Endothelial cell of umbilical vein (primary cell): ENCODE measurements at regions not wholly inside any gene's neighbourhood (a gene's known extent, or its start where the extent isn't known, plus 50 kb on each side); places are given as distances from the start of the nearest gene placed in this dataset.

Source experiments
- BruUV-seq: library from RNA; stranded (reverse); fragments of 400-500 nt; replicated peaks from 2 replicates; lab custom pipeline; 2021; lab: Mats Ljungman, UMichigan
- CTCF ChIA-PET: fragments of 300-600, 350-600 bp; sonication (Branson Sonifier 250); formaldehyde crosslinking; loops from one replicate; lab custom pipeline; 2021; ENCODE audit warnings: antibody characterized with exemption, inconsistent platforms; lab: Charles Lee
- POLR2A ChIA-PET: fragments of 300-600, 350-600 bp; sonication (Branson Sonifier 250); formaldehyde crosslinking; loops from one replicate; lab custom pipeline; 2021; ENCODE audit warnings: antibody characterized with exemption, inconsistent platforms; lab: Charles Lee
- DNase-seq: peaks from one replicate; pipeline ENCODE4 v3.0.0-alpha.2; 2011; ENCODE audit warnings: low read depth, low spot score
- FAIRE-seq: peaks from 2 replicates; lab custom pipeline; 2011; peaks lifted over from hg19 to GRCh38; lab: Jason Lieb, UNC
- H2AFZ ChIP-seq: 2 replicates; pipeline ENCODE4 v1.6.0; 2012; ENCODE audit warnings: low read depth, low read length, control low read depth, inconsistent platforms
- H3K27ac ChIP-seq: 2 replicates; pipeline ENCODE4 v1.5.1; 2011; ENCODE audit warnings: low read depth, mild to moderate bottlenecking, control low read depth, low read length, moderate library complexity; ENCODE audit not compliant: insufficient read depth
- H3K27me3 ChIP-seq, 2 experiments: 2 replicates each; pipeline versions ENCODE4 v1.6.0 to v1.6.1; 2011; ENCODE audit warnings: low read length in 2 of 2, mixed read lengths in 1 of 2; ENCODE audit not compliant: control insufficient read depth in 2 of 2, insufficient read depth in 2 of 2
- H3K36me3 ChIP-seq, 2 experiments: 2 replicates in 1 of 2; 3 replicates in 1 of 2; pipeline ENCODE4 v1.5.1; 2011; ENCODE audit warnings: low read length in 2 of 2, mild to moderate bottlenecking in 1 of 2, moderate library complexity in 1 of 2; ENCODE audit not compliant: control insufficient read depth in 2 of 2, insufficient read depth in 2 of 2; ENCODE audit errors: extremely low read depth in 1 of 2
- H3K4me1 ChIP-seq: 3 replicates; pipeline ENCODE4 v1.5.1; 2011; ENCODE audit warnings: mild to moderate bottlenecking, low read length; ENCODE audit not compliant: control insufficient read depth, insufficient read depth; ENCODE audit errors: extremely low read depth
- H3K4me2 ChIP-seq: 2 replicates; pipeline ENCODE4 v1.6.1; 2011; ENCODE audit warnings: low read length, control low read depth, mixed read lengths; ENCODE audit not compliant: insufficient read depth
- H3K4me3 ChIP-seq, 3 experiments: fragments of 200-600 bp in 1 of 3; sonication (generic), shearing (Covaris generic) in 1 of 3; replicated peaks in 1 of 3; 2 replicates each; pipeline ENCODE4 v1.5.1; 2011 to 2016; ENCODE audit warnings: control low read depth in 3 of 3, low read length in 3 of 3, mild to moderate bottlenecking in 2 of 3, inconsistent platforms in 1 of 3, low read depth in 1 of 3, moderate library complexity in 1 of 3; ENCODE audit not compliant: insufficient read depth in 1 of 3
- H3K79me2 ChIP-seq: 2 replicates; pipeline ENCODE4 v1.6.0; 2012; ENCODE audit warnings: low read length, inconsistent platforms; ENCODE audit not compliant: control insufficient read depth, insufficient read depth
- H3K9ac ChIP-seq: replicated peaks from 2 replicates; pipeline ENCODE3; 2011; ENCODE audit warnings: low read length, control low read depth; ENCODE audit not compliant: insufficient read depth; ENCODE audit errors: extremely low read depth
- H3K9me1 ChIP-seq: replicated peaks from 3 replicates; pipeline ENCODE4 v1.6.0; 2011; ENCODE audit warnings: mild to moderate bottlenecking, low read length; ENCODE audit not compliant: control insufficient read depth, insufficient read depth; ENCODE audit errors: extremely low read depth
- H3K9me3 ChIP-seq: replicated peaks from 2 replicates; pipeline ENCODE4 v1.5.1; 2012; ENCODE audit warnings: low read length, inconsistent platforms; ENCODE audit not compliant: control insufficient read depth, insufficient read depth
- H4K20me1 ChIP-seq: replicated peaks from 2 replicates; pipeline ENCODE3; 2011; ENCODE audit warnings: mild to moderate bottlenecking, low read length; ENCODE audit not compliant: control insufficient read depth, insufficient read depth; ENCODE audit errors: extremely low read depth
- EZH2 ChIP-seq: IDR thresholded peaks from 2 replicates; pipeline ENCODE4 v1.6.1; 2012; ENCODE audit warnings: borderline replicate concordance, low read depth, mild to moderate bottlenecking, moderate library complexity, low read length, inconsistent platforms; ENCODE audit not compliant: severe bottlenecking
- FOS ChIP-seq: IDR thresholded peaks from 2 replicates; pipeline ENCODE4 v1.6.1; 2011; ENCODE audit warnings: mild to moderate bottlenecking, low read length, moderate library complexity, borderline replicate concordance; ENCODE audit not compliant: insufficient read depth
- GATA2 ChIP-seq: IDR thresholded peaks from 2 replicates; pipeline ENCODE4 v1.7.0; 2011; ENCODE audit warnings: low read depth, mild to moderate bottlenecking, moderate library complexity, mixed read lengths, low read length; ENCODE audit not compliant: insufficient read length, insufficient read depth
- JUN ChIP-seq: IDR thresholded peaks from 2 replicates; pipeline ENCODE4 v1.6.1; 2011; ENCODE audit warnings: borderline replicate concordance, low read depth; ENCODE audit not compliant: insufficient read length, insufficient read depth
- MYC ChIP-seq: IDR thresholded peaks from one replicate; pipeline ENCODE4 v1.6.1; 2011; ENCODE audit warnings: mild to moderate bottlenecking, low read depth, low read length
- POLR2A ChIP-seq: IDR thresholded peaks from 2 replicates; pipeline ENCODE4 v1.6.1; 2012; ENCODE audit warnings: low read depth, mild to moderate bottlenecking, control low read depth, low read length
- POLR2AphosphoS5 ChIP-seq: IDR thresholded peaks from 2 replicates; pipeline ENCODE4 v1.6.1; 2012; ENCODE audit warnings: low read depth, mild to moderate bottlenecking, control low read depth, low read length, moderate library complexity; ENCODE audit not compliant: insufficient read depth
- dilution Hi-C: fragments of 300-500 bp; cut with MboI; formaldehyde crosslinking; loops from one replicate; pipeline ENCODE4 v1.15.0; 2019; ENCODE audit warnings: low sequenced_read_pairs; ENCODE audit not compliant: extremely low pct_ligation_motif_present
- intact Hi-C: fragments of 100-400 bp; cut with micrococcal nuclease; formaldehyde crosslinking; loops from one replicate; pipeline ENCODE4 v1.10.0; 2022
- TF ChIP-seq, protein P1 (sequence below): IDR thresholded peaks from 2 replicates; pipeline ENCODE4 v1.6.1; 2011; ENCODE audit not compliant: insufficient read depth, insufficient read length
- TF ChIP-seq, protein P2 (sequence below), 2 donors: IDR thresholded peaks; 1 replicate in 1 of 2; 2 replicates in 1 of 2; pipeline ENCODE4 v1.5.1; 2011; ENCODE audit warnings: low read length in 2 of 2, mild to moderate bottlenecking in 2 of 2, moderate library complexity in 2 of 2, control low read depth in 1 of 2, inconsistent platforms in 1 of 2, low read depth in 1 of 2; ENCODE audit not compliant: insufficient read depth in 1 of 2; ENCODE audit errors: extremely low read depth in 1 of 2

DNA sequence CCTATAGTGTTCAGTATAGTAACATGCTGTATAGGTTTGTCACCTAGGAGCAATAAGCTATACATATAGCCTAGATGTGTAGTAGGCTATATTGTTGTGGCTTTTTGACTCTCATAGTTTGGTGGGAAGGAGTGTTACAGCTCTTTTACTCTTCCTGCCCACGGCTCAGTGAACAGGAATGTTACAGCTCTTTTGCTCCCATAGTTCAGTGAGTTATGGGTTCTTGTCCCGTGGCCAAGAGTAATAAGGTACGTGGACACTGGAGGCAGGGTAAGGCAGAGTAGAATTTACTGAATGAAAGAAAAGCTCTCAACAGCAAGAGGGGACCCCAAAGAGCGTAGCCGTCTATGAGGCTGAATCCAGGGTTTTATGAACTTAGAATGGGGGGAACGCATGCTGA lies 734.3 kb downstream of the ADGRL2 start:
- no peak overlapping the region for H3K9ac ChIP-seq
- H3K79me2 ChIP-seq, result no peaks in the 10 kb centered on the region
- no peak overlapping the region for H3K27ac ChIP-seq
- H2AFZ ChIP-seq, result no peak overlapping the region
- H3K4me2 ChIP-seq, result no peak overlapping the region
- no peaks in the 10 kb centered on the region for H3K9me1 ChIP-seq
- no peaks in the 10 kb centered on the region for H3K27me3 ChIP-seq
- no TSS peak for BruUV-seq
- ChIA-PET CTCF (no interaction called here), POLR2A (no interaction called here)
- dilution Hi-C loops (no loop called here), intact Hi-C loops (no loop called here)
- no peaks in the 10 kb centered on the region for H3K36me3 ChIP-seq
- no peaks in the 10 kb centered on the region for H3K4me1 ChIP-seq
- TF ChIP-seq POLR2AphosphoS5 (no peak), POLR2A (no peak)
- FAIRE-seq (no peak), DNase-seq (no peak)
- H4K20me1 ChIP-seq, result no peaks in the 10 kb centered on the region
- no peaks in the 10 kb centered on the region for H3K9me3 ChIP-seq
- H3K4me3 ChIP-seq, result no peak overlapping the region

DNA sequence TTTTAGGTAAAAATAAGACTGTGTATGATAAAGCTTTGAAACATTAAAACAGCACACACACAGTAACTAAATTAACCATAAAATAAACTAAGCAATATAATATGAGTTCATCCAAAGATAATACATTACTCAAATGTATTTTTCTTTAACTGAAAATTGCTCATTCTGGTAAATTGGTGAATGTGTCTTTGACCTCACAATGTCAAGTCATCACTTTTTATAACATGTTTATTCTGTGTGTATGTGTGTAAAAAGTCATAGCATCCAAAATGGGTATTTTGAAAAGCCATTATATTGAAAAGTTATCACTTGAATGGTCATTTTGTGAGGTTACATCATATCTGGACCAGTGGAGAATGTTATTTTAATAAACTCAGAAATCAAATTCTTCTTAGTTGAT lies 724.6 kb downstream of the ADGRL2 start:
- Histone ChIP-seq H2AFZ (no peak overlapping the region), H3K9ac (no peak overlapping the region), H3K4me3 (no peak overlapping the region), H3K9me1 (no peaks in the 10 kb centered on the region), H3K4me2 (no peak overlapping the region), H3K9me3 (no peaks in the 10 kb centered on the region), H3K79me2 (no peaks in the 10 kb centered on the region), H3K27ac (no peak overlapping the region), H3K27me3 (no peaks in the 10 kb centered on the region), H3K36me3 (no peaks in the 10 kb centered on the region), H3K4me1 (no peaks in the 10 kb centered on the region), H4K20me1 (no peaks in the 10 kb centered on the region)
- ChIA-PET CTCF (interaction anchor here (1.1 kb wide), 1 partner anchor 14 kb away, joined by 3 read pairs; no protein-coding TSS in a partner anchor), POLR2A (no interaction called here)
- intact Hi-C loops (no loop called here), dilution Hi-C loops (no loop called here)
- DNase-seq (no peak), FAIRE-seq (no peak)
- TF ChIP-seq, protein P1, sequence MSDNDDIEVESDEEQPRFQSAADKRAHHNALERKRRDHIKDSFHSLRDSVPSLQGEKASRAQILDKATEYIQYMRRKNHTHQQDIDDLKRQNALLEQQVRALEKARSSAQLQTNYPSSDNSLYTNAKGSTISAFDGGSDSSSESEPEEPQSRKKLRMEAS, result no peak
- TF ChIP-seq MYC (no peak), EZH2 (no peak), GATA2 (no peak), FOS (no peak), JUN (no peak), POLR2A (no peak), POLR2AphosphoS5 (no peak)
- TF ChIP-seq, protein P2, sequence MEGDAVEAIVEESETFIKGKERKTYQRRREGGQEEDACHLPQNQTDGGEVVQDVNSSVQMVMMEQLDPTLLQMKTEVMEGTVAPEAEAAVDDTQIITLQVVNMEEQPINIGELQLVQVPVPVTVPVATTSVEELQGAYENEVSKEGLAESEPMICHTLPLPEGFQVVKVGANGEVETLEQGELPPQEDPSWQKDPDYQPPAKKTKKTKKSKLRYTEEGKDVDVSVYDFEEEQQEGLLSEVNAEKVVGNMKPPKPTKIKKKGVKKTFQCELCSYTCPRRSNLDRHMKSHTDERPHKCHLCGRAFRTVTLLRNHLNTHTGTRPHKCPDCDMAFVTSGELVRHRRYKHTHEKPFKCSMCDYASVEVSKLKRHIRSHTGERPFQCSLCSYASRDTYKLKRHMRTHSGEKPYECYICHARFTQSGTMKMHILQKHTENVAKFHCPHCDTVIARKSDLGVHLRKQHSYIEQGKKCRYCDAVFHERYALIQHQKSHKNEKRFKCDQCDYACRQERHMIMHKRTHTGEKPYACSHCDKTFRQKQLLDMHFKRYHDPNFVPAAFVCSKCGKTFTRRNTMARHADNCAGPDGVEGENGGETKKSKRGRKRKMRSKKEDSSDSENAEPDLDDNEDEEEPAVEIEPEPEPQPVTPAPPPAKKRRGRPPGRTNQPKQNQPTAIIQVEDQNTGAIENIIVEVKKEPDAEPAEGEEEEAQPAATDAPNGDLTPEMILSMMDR (IDR thresholded peaks at IDR 0.05; ENCODE audit: extremely low read depth in 1 of 2, insufficient read depth in 1 of 2, low read depth in 1 of 2, low read length in 2 of 2), result no peak
- BruUV-seq, result no TSS peak
